NCI-H2227 treated with DMSO at 0.1 percent for 48 hours (cell line): ENCODE measurements at regions not wholly inside any gene's neighbourhood (a gene's known extent, or its start where the extent isn't known, plus 50 kb on each side); places are given as distances from the start of the nearest gene placed in this dataset.
"Not testable (repeated sequence)": the region's sequence is repeated elsewhere in the genome, so short reads cannot be mapped to it uniquely, and the experiment has no call there.

Source experiments
- DNase-seq: peaks from one replicate; lab custom pipeline; 2025; lab: John Stamatoyannopoulos, UW

GRCh38 chrX:18003876-18004275 is 142.8 kb upstream of the RAI2 start:
- DNase-seq = no peak

GRCh38 chrX:18002791-18003190 is 141.7 kb upstream of the RAI2 start:
- DNase-seq = no peak

GRCh38 chrX:17994429-17994828 is 133.3 kb upstream of the RAI2 start:
- peak; percentile 58 for DNase-seq

- DNase-seq = no peak
These were observed 132.0 kb upstream of the RAI2 start for GRCh38 chrX:17993062-17993461.

- DNase-seq = no peak
These were observed 129.4 kb upstream of the RAI2 start for GRCh38 chrX:17990532-17990931.

DNA sequence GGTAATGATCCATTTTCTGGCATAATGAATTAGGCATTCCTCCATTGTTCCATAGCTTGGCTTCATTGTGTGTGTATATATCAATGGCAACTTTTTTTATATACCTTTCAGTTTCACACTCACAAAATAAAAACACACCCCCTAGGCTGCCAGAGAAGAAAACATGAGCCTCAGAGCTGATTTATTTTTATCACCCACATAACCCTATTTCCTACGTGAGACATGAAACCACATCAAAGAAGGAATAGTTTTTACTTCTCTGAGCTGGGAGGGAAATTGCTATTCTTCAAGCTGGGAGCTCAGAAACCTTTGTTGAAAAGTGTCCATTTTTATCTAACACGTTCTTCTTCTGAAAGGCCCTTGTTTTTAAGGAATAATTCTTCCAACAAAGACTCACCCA is 126.7 kb upstream of the RAI2 start:
- no peak for DNase-seq

DNA sequence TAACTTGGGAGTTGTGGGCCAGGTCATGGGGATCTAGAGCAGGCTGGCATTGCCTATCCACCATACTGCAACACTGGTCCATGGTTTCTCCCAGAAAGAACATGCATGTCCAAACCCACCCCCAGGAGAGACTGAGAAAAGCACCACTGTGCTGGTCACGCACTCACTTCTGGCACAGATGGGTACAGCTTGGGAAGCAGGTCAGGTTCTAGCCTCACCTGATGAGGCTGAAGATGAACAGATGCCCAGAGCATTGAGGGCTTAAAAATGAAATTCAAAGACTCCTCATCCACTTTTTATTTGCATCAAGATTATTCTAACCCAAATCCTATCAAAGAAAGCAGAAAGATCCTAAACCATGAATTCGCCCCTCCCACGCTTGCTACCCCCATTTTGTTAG is 125.9 kb upstream of the RAI2 start:
- no peak for DNase-seq

DNA sequence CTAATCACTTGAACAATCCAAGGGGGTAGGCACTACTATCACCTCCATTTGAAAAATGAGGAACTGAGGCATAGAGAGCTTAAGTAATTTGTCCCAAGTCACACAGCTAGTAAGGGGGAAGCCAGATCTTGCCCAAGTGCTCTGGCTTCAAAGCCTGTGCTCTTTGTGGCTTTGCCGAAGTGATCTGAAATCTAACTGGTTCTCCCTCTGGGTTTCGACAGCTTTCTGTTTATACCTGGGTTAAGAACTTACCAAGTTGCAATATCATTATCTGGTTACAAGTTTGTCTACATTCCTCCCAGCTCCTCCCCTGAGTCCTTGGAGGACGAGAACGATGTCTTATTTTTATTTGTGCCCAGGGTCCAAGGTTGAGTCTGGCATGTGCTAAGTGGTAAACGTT is 125.3 kb upstream of the RAI2 start:
- no peak for DNase-seq

GRCh38 chrX:17984415-17984814 is 123.3 kb upstream of the RAI2 start:
- no peak for DNase-seq

DNA sequence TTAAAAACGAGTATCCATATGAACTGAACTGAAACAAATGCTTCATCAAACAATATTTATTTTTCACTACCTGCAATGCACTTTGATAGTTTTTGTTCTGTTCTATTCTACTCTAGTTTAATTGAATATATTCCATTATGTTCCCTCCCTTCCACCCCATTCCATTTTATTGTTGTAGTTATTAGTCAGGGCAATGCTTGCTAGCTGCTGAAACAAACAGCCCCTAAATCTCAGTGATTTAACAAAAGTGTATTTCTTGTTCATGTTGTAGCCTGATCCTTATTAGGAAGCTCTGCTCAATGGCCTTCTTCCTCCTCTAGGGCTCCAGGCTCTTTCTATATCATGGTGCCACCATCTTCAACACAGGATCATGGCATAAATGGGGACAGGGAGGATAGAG is 122.3 kb upstream of the RAI2 start:
- DNase-seq = no peak

DNA sequence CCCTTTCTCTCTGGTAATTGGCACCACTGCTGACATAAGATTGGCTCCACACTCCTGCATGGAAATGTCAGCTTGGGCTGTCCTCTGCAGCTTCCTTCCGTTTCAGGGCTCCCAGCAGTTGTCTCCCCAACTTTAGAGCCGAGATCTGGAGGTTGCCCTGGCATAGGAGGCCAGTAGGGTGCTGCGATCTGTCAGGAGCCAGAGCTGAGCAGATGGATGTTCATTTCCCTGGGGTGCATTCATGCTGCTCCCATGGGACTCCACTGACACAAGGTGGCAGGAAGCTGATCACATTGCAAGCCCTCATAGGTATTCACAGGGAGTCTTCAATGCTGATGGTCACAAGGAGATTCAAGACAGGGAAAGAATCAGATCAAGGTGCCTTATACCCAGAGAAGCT is 116.6 kb upstream of the RAI2 start:
- DNase-seq = no peak

GRCh38 chrX:17976955-17977354 is 115.9 kb upstream of the RAI2 start:
- DNase-seq = no peak

- DNase-seq = not testable (repeated sequence)
These were observed 114.3 kb upstream of the RAI2 start for GRCh38 chrX:17975349-17975748.

- peak; percentile 65 for DNase-seq
These were observed 107.3 kb upstream of the RAI2 start for GRCh38 chrX:17968367-17968766.

DNA sequence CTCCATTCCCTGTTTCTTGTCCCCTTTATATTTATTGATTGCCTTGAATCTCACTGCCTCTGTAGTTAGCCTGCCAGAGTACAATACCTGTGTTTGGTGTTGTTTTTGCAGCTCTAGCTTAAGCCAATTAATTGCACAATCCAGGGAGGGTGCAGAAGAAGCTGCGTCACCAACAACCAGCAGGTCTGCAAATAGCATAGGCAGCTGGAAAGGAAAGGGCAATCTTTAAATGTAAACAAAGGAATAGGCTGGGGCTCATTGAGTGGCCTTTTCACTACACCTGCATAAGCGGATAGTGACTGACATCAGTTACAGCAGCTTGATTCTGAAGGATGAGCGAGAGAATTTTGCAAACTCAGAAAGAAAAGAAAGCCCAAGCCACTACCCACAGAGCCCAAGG is 106.8 kb upstream of the RAI2 start:
- DNase-seq = no peak

- DNase-seq = no peak
These were observed 103.8 kb upstream of the RAI2 start for GRCh38 chrX:17964871-17965270.

- DNase-seq = no peak
These were observed 99.8 kb upstream of the RAI2 start for GRCh38 chrX:17960891-17961290.

- DNase-seq = peak; percentile 32
These were observed 83.9 kb upstream of the RAI2 start for GRCh38 chrX:17944833-17945497.

DNA sequence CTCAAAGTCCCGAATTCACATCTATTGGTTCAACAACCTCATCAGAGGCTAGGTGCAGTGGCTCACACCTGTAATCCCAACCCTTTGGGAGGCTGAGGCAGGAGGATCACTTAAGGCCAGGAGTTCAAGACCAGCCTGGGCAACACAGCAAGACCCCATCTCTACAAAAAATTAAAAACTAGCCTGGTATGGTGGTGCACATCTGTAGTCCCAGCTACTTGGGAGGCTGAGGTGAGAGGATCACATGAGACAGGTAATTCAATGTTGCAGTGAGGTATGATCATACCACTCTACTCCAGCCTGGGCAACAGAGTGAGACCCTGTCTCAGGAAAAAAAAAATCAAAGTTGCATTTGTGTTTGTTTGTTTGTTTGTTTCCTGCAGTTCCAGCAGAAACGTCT is 80.1 kb upstream of the RAI2 start:
- DNase-seq = not testable (repeated sequence)

DNA sequence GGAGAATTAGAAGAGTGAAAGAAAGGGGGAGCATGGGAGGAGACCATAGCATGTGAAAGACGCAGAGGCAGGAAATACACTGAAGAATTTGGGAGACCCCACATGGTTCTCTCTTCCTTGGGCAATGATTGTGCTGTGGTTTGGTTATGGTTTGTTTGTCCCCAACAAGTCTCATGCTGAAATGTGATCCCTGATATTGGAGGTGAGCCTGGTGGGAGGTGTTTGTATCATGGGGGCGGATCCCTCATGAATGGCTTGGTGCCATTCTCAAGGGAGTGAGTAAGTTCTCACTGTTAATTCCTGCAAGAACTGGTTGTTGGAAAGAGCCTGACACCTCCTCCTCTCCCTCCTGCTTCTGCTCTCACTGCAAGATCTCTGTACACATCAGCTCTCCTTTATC is 78.6 kb upstream of the RAI2 start:
- no peak for DNase-seq

DNA sequence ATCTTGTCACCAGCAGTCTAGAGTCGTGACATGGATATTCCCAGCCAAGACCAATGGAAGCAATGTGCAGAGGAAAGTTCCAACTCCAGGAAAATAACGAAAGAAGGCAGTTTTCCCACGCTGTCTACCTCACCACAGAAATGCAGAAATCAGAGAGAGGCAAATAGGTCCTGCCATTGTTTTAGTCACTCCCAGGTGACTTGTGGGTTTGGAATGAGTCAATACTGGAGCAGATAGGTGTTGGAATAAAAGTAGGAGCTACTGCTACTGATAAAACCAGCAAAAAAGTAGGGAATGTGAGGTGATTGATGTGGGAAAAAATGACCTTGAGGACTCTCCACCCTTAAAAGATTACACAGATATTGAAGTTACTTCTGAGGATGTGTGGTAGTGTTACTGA is 72.8 kb upstream of the RAI2 start:
- DNase-seq = no peak

DNA sequence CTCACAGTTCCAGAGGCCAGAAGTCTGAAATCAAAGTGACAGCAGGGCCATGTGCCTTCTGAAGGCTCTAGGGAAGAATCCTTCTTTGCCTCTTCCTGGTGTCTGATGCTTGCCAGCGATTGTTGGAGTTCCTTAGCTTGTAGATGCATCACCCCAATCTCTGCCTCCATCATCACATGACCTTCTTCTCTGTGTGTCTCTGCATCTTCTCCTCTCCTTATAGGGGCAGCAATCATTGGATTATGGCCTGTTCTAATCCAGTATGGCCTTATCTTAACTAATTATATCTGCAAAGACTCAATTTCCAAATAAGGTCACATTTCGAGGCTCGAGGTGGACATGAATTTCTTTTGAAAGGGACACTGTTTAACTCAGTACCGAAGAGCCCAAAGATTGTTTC is 71.7 kb upstream of the RAI2 start:
- DNase-seq = no peak

- no peak for DNase-seq
These were observed 70.8 kb upstream of the RAI2 start for GRCh38 chrX:17931855-17932254.

- DNase-seq = no peak
These were observed 69.8 kb upstream of the RAI2 start for GRCh38 chrX:17930850-17931249.

DNA sequence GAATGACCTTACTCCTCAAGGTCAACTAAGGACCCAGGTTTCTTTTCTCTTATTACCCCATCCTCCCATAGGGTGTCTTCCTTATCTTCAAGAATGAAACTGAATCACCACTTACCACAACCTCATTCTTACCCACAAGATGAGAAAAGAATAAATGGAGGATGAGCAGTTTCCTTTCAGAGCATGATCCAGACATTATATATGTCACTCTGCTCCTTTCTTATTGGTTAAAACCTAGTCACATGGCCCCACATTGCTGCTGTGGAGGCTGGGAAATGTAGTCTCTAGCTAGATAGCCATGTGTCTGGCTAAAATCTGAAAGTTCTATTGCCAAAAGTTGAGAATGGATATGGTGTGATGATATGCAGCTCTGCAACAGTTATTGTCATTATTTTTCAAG is 62.4 kb upstream of the RAI2 start:
- peak; percentile 61 for DNase-seq
